PC-9 (cell line): ENCODE measurements at regions not wholly inside any gene's neighbourhood (a gene's known extent, or its start where the extent isn't known, plus 50 kb on each side); places are given as distances from the start of the nearest gene placed in this dataset.

Source experiments
- CTCF ChIP-seq: fragments of 200-600 bp; sonication (generic); conservative IDR thresholded peaks from 2 replicates; pipeline ENCODE4 v1.6.1; 2017; ENCODE audit warnings: mixed run types, antibody characterized with exemption, mild to moderate bottlenecking, moderate library complexity
- EZH2 ChIP-seq: fragments of 200-600 bp; sonication (generic); IDR thresholded peaks from 2 replicates; pipeline ENCODE4 v1.8.0; 2017; ENCODE audit warnings: antibody characterized with exemption, low read depth

GRCh38 chr13:53691417-53691816, 662.8 kb downstream of the OLFM4 start:
- TF ChIP-seq EZH2 (no peak), CTCF (no peak)
